H9 (cell line): ENCODE measurements at regions not wholly inside any gene's neighbourhood (a gene's known extent, or its start where the extent isn't known, plus 50 kb on each side); places are given as distances from the start of the nearest gene placed in this dataset.
A peak's percentile ranks its signal among the peaks of the same experiment; 100 is the strongest.

Experiments
- DNase-seq: peaks from one replicate; pipeline ENCODE4 v3.0.0-alpha.2; 2017
- H2AFZ ChIP-seq: one replicate; pipeline ENCODE4 v1.6.1; 2013; ENCODE audit warnings: mild to moderate bottlenecking, low read length, control low read depth, moderate library complexity
- H2AK5ac ChIP-seq: 2 replicates; pipeline ENCODE4 v1.6.1; 2013; ENCODE audit warnings: low read length, control low read depth, mixed read lengths; ENCODE audit not compliant: insufficient read length
- H2BK120ac ChIP-seq: one replicate; pipeline ENCODE4 v1.6.1; 2013; ENCODE audit warnings: low read depth, mild to moderate bottlenecking, low read length, control low read depth, inconsistent platforms; ENCODE audit not compliant: poor library complexity, severe bottlenecking
- H2BK12ac ChIP-seq: 2 replicates; pipeline ENCODE4 v1.6.1; 2013; ENCODE audit warnings: low read length, control low read depth, mixed read lengths, low read depth; ENCODE audit not compliant: insufficient read length
- H2BK15ac ChIP-seq: 2 replicates; pipeline ENCODE4 v1.6.1; 2013; ENCODE audit warnings: low read depth, low read length, control low read depth
- H2BK20ac ChIP-seq: one replicate; pipeline ENCODE4 v1.6.1; 2013; ENCODE audit warnings: low read depth, mild to moderate bottlenecking, low read length, control low read depth, inconsistent platforms; ENCODE audit not compliant: poor library complexity, severe bottlenecking
- H2BK5ac ChIP-seq: 2 replicates; pipeline ENCODE4 v1.6.1; 2013; ENCODE audit warnings: low read length, control low read depth, mixed read lengths; ENCODE audit not compliant: insufficient read length
- H3K14ac ChIP-seq: 2 replicates; pipeline ENCODE4 v1.6.1; 2013; ENCODE audit warnings: low read length, control low read depth; ENCODE audit not compliant: insufficient read depth
- H3K18ac ChIP-seq: 2 replicates; pipeline ENCODE4 v1.6.1; 2013; ENCODE audit warnings: low read depth, mild to moderate bottlenecking, mixed read lengths, low read length, control low read depth; ENCODE audit not compliant: insufficient read length
- H3K23ac ChIP-seq: 2 replicates; pipeline ENCODE4 v1.6.1; 2013; ENCODE audit warnings: low read length, control low read depth, mixed read lengths, low read depth; ENCODE audit not compliant: insufficient read length
- H3K23me2 ChIP-seq: 2 replicates; pipeline ENCODE4 v1.6.1; 2013; ENCODE audit warnings: low read depth, mild to moderate bottlenecking, mixed read lengths, low read length, control low read depth; ENCODE audit not compliant: insufficient read length, poor library complexity, severe bottlenecking
- H3K27ac ChIP-seq: 2 replicates; pipeline ENCODE4 v1.5.1; 2013; ENCODE audit warnings: low read length, control low read depth, mixed read lengths, low read depth; ENCODE audit not compliant: insufficient read length
- H3K27me3 ChIP-seq: 2 replicates; pipeline ENCODE4 v1.6.1; 2013; ENCODE audit warnings: low read length, control low read depth, inconsistent platforms; ENCODE audit not compliant: insufficient read depth
- H3K4ac ChIP-seq: 2 replicates; pipeline ENCODE4 v1.6.1; 2013; ENCODE audit warnings: low read depth, mild to moderate bottlenecking, control low read depth, inconsistent platforms, low read length, moderate library complexity
- H3K4me1 ChIP-seq: 2 replicates; pipeline ENCODE4 v1.6.1; 2013; ENCODE audit warnings: low read length, control low read depth, inconsistent platforms; ENCODE audit not compliant: insufficient read depth
- H3K4me2 ChIP-seq: 2 replicates; pipeline ENCODE4 v1.6.1; 2013; ENCODE audit warnings: low read length, control low read depth, mixed read lengths; ENCODE audit not compliant: insufficient read length, insufficient read depth
- H3K56ac ChIP-seq: 2 replicates; pipeline ENCODE4 v1.6.1; 2013; ENCODE audit warnings: low read depth, mild to moderate bottlenecking, mixed read lengths, low read length, control low read depth; ENCODE audit not compliant: insufficient read length
- H3K79me1 ChIP-seq: 2 replicates; pipeline ENCODE4 v1.6.1; 2013; ENCODE audit warnings: low read depth, mild to moderate bottlenecking, moderate library complexity, low read length, control low read depth, inconsistent platforms; ENCODE audit not compliant: insufficient read depth, poor library complexity, severe bottlenecking
- H3K79me2 ChIP-seq: 2 replicates; pipeline ENCODE4 v1.6.1; 2013; ENCODE audit warnings: low read length, control low read depth, inconsistent platforms; ENCODE audit not compliant: insufficient read depth
- H3K9ac ChIP-seq: 2 replicates; pipeline ENCODE4 v1.6.1; 2013; ENCODE audit warnings: low read length, control low read depth, mixed read lengths; ENCODE audit not compliant: insufficient read length; ENCODE audit errors: extremely low read depth
- H3K9me3 ChIP-seq: one replicate; pipeline ENCODE4 v1.6.1; 2013; ENCODE audit warnings: low read depth, low read length, inconsistent platforms; ENCODE audit not compliant: control insufficient read depth
- H3T11ph ChIP-seq: one replicate; pipeline ENCODE4 v1.6.1; 2013; ENCODE audit warnings: mild to moderate bottlenecking, low read length, control low read depth, inconsistent platforms
- H4K20me1 ChIP-seq: one replicate; pipeline ENCODE4 v1.6.1; 2013; ENCODE audit not compliant: control insufficient read depth, insufficient read length, insufficient read depth
- H4K5ac ChIP-seq: 2 replicates; pipeline ENCODE4 v1.6.1; 2013; ENCODE audit warnings: low read depth, mild to moderate bottlenecking, mixed read lengths, low read length, control low read depth; ENCODE audit not compliant: insufficient read length
- H4K8ac ChIP-seq: replicated peaks from 2 replicates; pipeline ENCODE4 v1.6.1; 2013; ENCODE audit warnings: low read length, control low read depth, mixed read lengths, low read depth; ENCODE audit not compliant: insufficient read length
- H4K91ac ChIP-seq: 2 replicates; pipeline ENCODE4 v1.6.1; 2013; ENCODE audit warnings: low read depth, mild to moderate bottlenecking, moderate library complexity, mixed read lengths, low read length, control low read depth; ENCODE audit not compliant: insufficient read length
- H3K27ac Mint-ChIP-seq, 3 experiments: 2 replicates in 2 of 3; 3 replicates in 1 of 3; pipeline ENCODE4 v1.8.0; 2020 to 2021; ENCODE audit warnings: mixed read lengths in 3 of 3, mild to moderate bottlenecking in 1 of 3, moderate library complexity in 1 of 3
- H3K27me3 Mint-ChIP-seq: 2 replicates; pipeline ENCODE4 v1.8.0; 2021; ENCODE audit warnings: low read depth, mild to moderate bottlenecking, moderate library complexity, mixed read lengths
- H3K36me3 Mint-ChIP-seq, 3 experiments: 2 replicates in 2 of 3; 3 replicates in 1 of 3; pipeline ENCODE4 v1.8.0; 2020 to 2021; ENCODE audit warnings: low read depth in 3 of 3, mixed read lengths in 3 of 3; ENCODE audit not compliant: insufficient read depth in 1 of 3
- H3K4me1 Mint-ChIP-seq, 2 experiments: 2 replicates each; pipeline ENCODE4 v1.8.0; 2020; ENCODE audit warnings: mixed read lengths in 2 of 2
- H3K4me3 Mint-ChIP-seq, 2 experiments: 2 replicates in 1 of 2; 3 replicates in 1 of 2; pipeline ENCODE4 v1.8.0; 2020 to 2021; ENCODE audit warnings: mild to moderate bottlenecking in 2 of 2, mixed read lengths in 2 of 2, moderate library complexity in 1 of 2
- H3K9me3 Mint-ChIP-seq, 2 experiments: 2 replicates in 1 of 2; 3 replicates in 1 of 2; pipeline ENCODE4 v1.8.0; 2020; ENCODE audit warnings: mild to moderate bottlenecking in 2 of 2, mixed read lengths in 2 of 2, moderate library complexity in 1 of 2
- WGBS: extraction: QIAGEN DNeasy Blood & Tissue Kit; methylation state at CpG from one replicate; pipeline ENCODE4 v1.1.7; 2013; ENCODE audit warnings: missing lambda C conversion rate, low lambda C conversion rate, mixed read lengths; ENCODE audit not compliant: insufficient read length; ENCODE audit errors: extremely low coverage; 5-methylcytosine and 5-hydroxymethylcytosine counted together
- TF ChIP-seq, protein P1 (sequence below): fragments of 200-600 bp; sonication (generic); conservative IDR thresholded peaks from 3 replicates; pipeline ENCODE4 v1.8.0; 2021; ENCODE audit warnings: antibody characterized with exemption, mild to moderate bottlenecking

DNA sequence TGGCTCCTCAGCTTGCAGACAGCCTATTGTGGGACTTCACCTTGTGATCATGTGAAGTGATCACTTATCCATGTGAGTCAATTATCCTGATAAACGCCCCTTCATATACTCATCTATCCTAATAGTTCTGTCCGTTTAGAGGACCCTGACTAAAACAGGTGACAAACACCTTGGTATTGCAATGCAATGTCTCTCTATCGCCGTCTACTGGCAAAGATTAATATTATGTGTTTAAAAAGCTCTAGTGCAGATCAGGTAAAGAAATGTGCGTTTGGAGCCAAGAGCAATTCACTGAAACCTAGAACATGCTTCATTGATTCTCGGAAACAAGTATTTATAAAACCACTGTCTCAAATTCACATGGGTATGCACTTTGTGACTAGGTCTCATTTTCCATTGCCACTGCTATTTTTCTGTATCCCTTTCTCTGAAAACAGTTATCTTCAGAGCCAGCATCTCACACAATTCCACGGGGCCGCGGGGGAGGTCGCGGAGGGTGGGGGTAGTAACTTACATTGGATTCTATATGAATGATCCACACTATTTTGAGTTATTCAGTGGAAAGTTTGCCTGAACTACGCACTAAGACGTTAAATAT lies 554.6 kb upstream of the NCAM2 start:
- Histone ChIP-seq H3K9ac (no peak overlapping the region), H3K14ac (no peak overlapping the region), H2BK120ac (no peak overlapping the region), H3K79me2 (no peaks in the 10 kb centered on the region), H3K23me2 (no peaks in the 10 kb centered on the region), H3K56ac (no peak overlapping the region), H3K4ac (no peak overlapping the region), H2AFZ (no peak overlapping the region), H3T11ph (no peak overlapping the region), H3K4me2 (no peak overlapping the region), H3K18ac (no peak overlapping the region), H2BK5ac (no peak overlapping the region), H4K20me1 (no peaks in the 10 kb centered on the region), H3K9me3 (no peaks in the 10 kb centered on the region), H4K91ac (no peak overlapping the region), H2BK12ac (no peak overlapping the region), H4K5ac (no peak overlapping the region), H3K4me1 (no peaks in the 10 kb centered on the region), H3K23ac (no peak overlapping the region), H4K8ac (no peak overlapping the region), H3K27ac (no peak overlapping the region), H2BK20ac (no peak overlapping the region), H2AK5ac (no peak overlapping the region), H3K27me3 (no peaks in the 10 kb centered on the region), H3K79me1 (no peaks in the 10 kb centered on the region), H2BK15ac (no peak overlapping the region)
- H3K9me3 Mint-ChIP-seq, result peaks cover 0 to 2% of the 10 kb centered on the region in 2 experiments; a peak in 1 of 5 replicates
- peaks cover 8 to 9% of the 10 kb centered on the region in 2 experiments; a peak in 3 of 4 replicates for H3K4me1 Mint-ChIP-seq
- H3K4me3 Mint-ChIP-seq, result no peak overlapping the region
- no peaks in the 10 kb centered on the region for H3K27me3 Mint-ChIP-seq
- peaks cover 0 to 8% (median 3%) of the 10 kb centered on the region in 3 experiments; a peak in 4 of 7 replicates for H3K36me3 Mint-ChIP-seq
- no CpG with 5 or more reads among the region's 13 CpGs for WGBS
- DNase-seq, result no peak
- no peak overlapping the region; a peak in 1 of 7 replicates for H3K27ac Mint-ChIP-seq
- TF ChIP-seq, protein P1, sequence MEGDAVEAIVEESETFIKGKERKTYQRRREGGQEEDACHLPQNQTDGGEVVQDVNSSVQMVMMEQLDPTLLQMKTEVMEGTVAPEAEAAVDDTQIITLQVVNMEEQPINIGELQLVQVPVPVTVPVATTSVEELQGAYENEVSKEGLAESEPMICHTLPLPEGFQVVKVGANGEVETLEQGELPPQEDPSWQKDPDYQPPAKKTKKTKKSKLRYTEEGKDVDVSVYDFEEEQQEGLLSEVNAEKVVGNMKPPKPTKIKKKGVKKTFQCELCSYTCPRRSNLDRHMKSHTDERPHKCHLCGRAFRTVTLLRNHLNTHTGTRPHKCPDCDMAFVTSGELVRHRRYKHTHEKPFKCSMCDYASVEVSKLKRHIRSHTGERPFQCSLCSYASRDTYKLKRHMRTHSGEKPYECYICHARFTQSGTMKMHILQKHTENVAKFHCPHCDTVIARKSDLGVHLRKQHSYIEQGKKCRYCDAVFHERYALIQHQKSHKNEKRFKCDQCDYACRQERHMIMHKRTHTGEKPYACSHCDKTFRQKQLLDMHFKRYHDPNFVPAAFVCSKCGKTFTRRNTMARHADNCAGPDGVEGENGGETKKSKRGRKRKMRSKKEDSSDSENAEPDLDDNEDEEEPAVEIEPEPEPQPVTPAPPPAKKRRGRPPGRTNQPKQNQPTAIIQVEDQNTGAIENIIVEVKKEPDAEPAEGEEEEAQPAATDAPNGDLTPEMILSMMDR, result peak; percentile 90
